ENCODE measurements at regions not wholly inside any gene's neighbourhood (a gene's known extent, or its start where the extent isn't known, plus 50 kb on each side); places are given as distances from the start of the nearest gene placed in this dataset.

GRCh38 chr4:143084566-143084965 lies 100.2 kb upstream of the USP38 start:
- H3K36me3 ChIP-seq (ENCODE audit: control insufficient read depth in 2 of 2, insufficient read depth in 2 of 2, low read length in 1 of 2), result no peaks in the 10 kb centered on the region
- intact Hi-C loops (cut with micrococcal nuclease; ENCODE audit: unreplicated experiment), result no loop called here
- BruUV-seq (replicated peaks), result no TSS peak
- ChIA-PET CTCF (interaction anchor here (0.7 to 1.9 kb wide), 3 partner anchors 8 to 1777 kb away, joined by 3 to 5 read pairs (median 3); no protein-coding TSS in a partner anchor), RAD21 (ENCODE audit: unreplicated experiment) (no interaction called here), SMC1A (ENCODE audit: uncharacterized antibody, unreplicated experiment) (interaction anchor here (1.2 to 2.7 kb wide), 2 partner anchors 11 to 14 kb away, joined by 4 to 7 read pairs; no protein-coding TSS in a partner anchor), POLR2A (no interaction called here)
- H3K27ac ChIP-seq (ENCODE audit: control insufficient read depth, insufficient read depth), result no peak overlapping the region
- H4K20me1 ChIP-seq (ENCODE audit: control insufficient read depth, insufficient read depth), result no peaks in the 10 kb centered on the region
- no peak for DNase-seq (ENCODE audit: low read depth, low spot score)
- 9% methylated on average over 1 of the region's 1 CpG for WGBS (ENCODE audit: insufficient coverage, insufficient replicate concordance, low lambda C conversion rate, missing lambda C conversion rate)
- no peaks in the 10 kb centered on the region for H3K9me3 ChIP-seq (replicated peaks; ENCODE audit: control insufficient read depth, insufficient read depth, low read length)
- no peak for FAIRE-seq
- in situ Hi-C loops (cut with MboI), result no loop called here
- H3K27me3 ChIP-seq (replicated peaks in 1 of 2; ENCODE audit: control insufficient read depth in 2 of 2, insufficient read depth in 2 of 2, low read length in 1 of 2), result no peaks in the 10 kb centered on the region
- ATAC-seq, result no peak
- TF ChIP-seq ZNF207 (IDR thresholded peaks at IDR 0.05; ENCODE audit: borderline replicate concordance) (no peak), CTCF (IDR thresholded peaks at IDR 0.05 in 2 of 3, conservative IDR thresholded peaks at IDR 0.05 in 1 of 3; ENCODE audit: control insufficient read depth in 2 of 3, extremely low read depth in 1 of 3, insufficient read depth in 1 of 3, low read depth in 3 of 3, low read length in 3 of 3) (no peak), ZNF217 (IDR thresholded peaks at IDR 0.05) (no peak), SRF (IDR thresholded peaks at IDR 0.05; ENCODE audit: low read depth in 2 of 2, low read length in 2 of 2) (no peak), RCOR1 (conservative IDR thresholded peaks at IDR 0.05; ENCODE audit: low read depth, low read length) (no peak), EED (IDR thresholded peaks at IDR 0.05; ENCODE audit: low read depth) (no peak)
- no peak overlapping the region for H2AFZ ChIP-seq (ENCODE audit: control insufficient read depth, low read depth, low read length)
- no peaks in the 10 kb centered on the region for H3K79me2 ChIP-seq (ENCODE audit: control insufficient read depth, insufficient read depth, low read length)
- H3K4me1 ChIP-seq (ENCODE audit: control insufficient read depth, insufficient read depth, low read length), result no peaks in the 10 kb centered on the region
- H3K4me2 ChIP-seq (ENCODE audit: control insufficient read depth, insufficient read depth), result no peak overlapping the region
- no peak overlapping the region for H3K9ac ChIP-seq (ENCODE audit: control insufficient read depth, insufficient read depth, low read length)
- no peak overlapping the region for H3K4me3 ChIP-seq

- no peaks in the 10 kb centered on the region for H3K27me3 ChIP-seq (replicated peaks in 1 of 2; ENCODE audit: control insufficient read depth in 2 of 2, insufficient read depth in 2 of 2, low read length in 1 of 2)
- ATAC-seq (no peak), DNase-seq (ENCODE audit: low read depth, low spot score) (no peak), FAIRE-seq (no peak)
- ChIA-PET RAD21 (ENCODE audit: unreplicated experiment) (no interaction called here), SMC1A (ENCODE audit: uncharacterized antibody, unreplicated experiment) (interaction anchor here (2.7 kb wide), 1 partner anchor 12 kb away, joined by 7 read pairs; no protein-coding TSS in a partner anchor), CTCF (interaction anchor here (1.0 to 1.9 kb wide), 3 partner anchors 8 to 1778 kb away, joined by 3 to 5 read pairs (median 4); no protein-coding TSS in a partner anchor), POLR2A (no interaction called here)
- H3K9me3 ChIP-seq (replicated peaks; ENCODE audit: control insufficient read depth, insufficient read depth, low read length), result no peaks in the 10 kb centered on the region
- H3K4me2 ChIP-seq (ENCODE audit: control insufficient read depth, insufficient read depth), result no peak overlapping the region
- H4K20me1 ChIP-seq (ENCODE audit: control insufficient read depth, insufficient read depth), result no peaks in the 10 kb centered on the region
- H3K9ac ChIP-seq (ENCODE audit: control insufficient read depth, insufficient read depth, low read length), result no peak overlapping the region
- no peaks in the 10 kb centered on the region for H3K79me2 ChIP-seq (ENCODE audit: control insufficient read depth, insufficient read depth, low read length)
- no peak overlapping the region for H2AFZ ChIP-seq (ENCODE audit: control insufficient read depth, low read depth, low read length)
- H3K27ac ChIP-seq (ENCODE audit: control insufficient read depth, insufficient read depth), result no peak overlapping the region
- no peak overlapping the region for H3K4me3 ChIP-seq
- no peaks in the 10 kb centered on the region for H3K36me3 ChIP-seq (ENCODE audit: control insufficient read depth in 2 of 2, insufficient read depth in 2 of 2, low read length in 1 of 2)
- WGBS (ENCODE audit: insufficient coverage, insufficient replicate concordance, low lambda C conversion rate, missing lambda C conversion rate), result 0% methylated on average over 2 of the region's 2 CpGs
- BruUV-seq (replicated peaks), result no TSS peak
- intact Hi-C loops (cut with micrococcal nuclease; ENCODE audit: unreplicated experiment), result no loop called here
- in situ Hi-C loops (cut with MboI), result no loop called here
- peak; percentile 40; the same call in 1 of the 2 replicates for TF ChIP-seq RAD21 (IDR thresholded peaks at IDR 0.05; ENCODE audit: insufficient read depth, low read depth, low read length)
- TF ChIP-seq NFYA (IDR thresholded peaks at IDR 0.05; ENCODE audit: borderline replicate concordance, low read depth, low read length), result no peak
- no peaks in the 10 kb centered on the region for H3K4me1 ChIP-seq (ENCODE audit: control insufficient read depth, insufficient read depth, low read length)
Observed at GRCh38 chr4:143085224-143085623, 99.5 kb upstream of the USP38 start.
